DND-41 (cell line): ENCODE measurements at regions not wholly inside any gene's neighbourhood (a gene's known extent, or its start where the extent isn't known, plus 50 kb on each side); places are given as distances from the start of the nearest gene placed in this dataset.

ENCODE experiments used
- ATAC-seq: fragments of 200-7000 bp; cut with Tn5 transposase; 3 replicates; pipeline ENCODE4 v1.9.1; 2021; ENCODE audit warnings: low read depth; ENCODE audit not compliant: insufficient read depth
- DNase-seq: peaks from one replicate; pipeline ENCODE4 v3.0.0-alpha.2; 2020
- H2AFZ ChIP-seq: 2 replicates; pipeline ENCODE4 v1.6.0; 2012; ENCODE audit warnings: low read depth, low read length
- H3K27ac ChIP-seq: 2 replicates; pipeline ENCODE4 v1.5.1; 2012; ENCODE audit warnings: low read length, inconsistent platforms
- H3K27me3 ChIP-seq: fragments of 200-600 bp; sonication (generic); 2 replicates; pipeline ENCODE4 v1.6.0; 2012; ENCODE audit warnings: low read length, mild to moderate bottlenecking, inconsistent platforms; ENCODE audit not compliant: insufficient read depth, poor library complexity
- H3K36me3 ChIP-seq: 2 replicates; pipeline ENCODE4 v1.5.1; 2012; ENCODE audit warnings: low read length, inconsistent platforms; ENCODE audit not compliant: insufficient read depth
- H3K4me1 ChIP-seq: 2 replicates; pipeline ENCODE4 v1.5.1; 2012; ENCODE audit warnings: mild to moderate bottlenecking, low read length; ENCODE audit not compliant: insufficient read depth
- H3K4me2 ChIP-seq: 2 replicates; pipeline ENCODE4 v1.6.0; 2012; ENCODE audit warnings: mild to moderate bottlenecking, moderate library complexity, low read length, inconsistent platforms; ENCODE audit not compliant: insufficient read depth
- H3K4me3 ChIP-seq, 2 experiments: fragments of 200-600 bp in 1 of 2; shearing (Covaris generic) in 1 of 2; 2 replicates each; pipeline ENCODE4 v1.5.1; 2012 to 2016; ENCODE audit warnings: inconsistent platforms in 2 of 2, low read length in 2 of 2, mild to moderate bottlenecking in 2 of 2, low read depth in 1 of 2, moderate library complexity in 1 of 2
- H3K79me2 ChIP-seq: 2 replicates; pipeline ENCODE4 v1.6.0; 2012; ENCODE audit warnings: low read length, inconsistent platforms; ENCODE audit not compliant: insufficient read depth
- H3K9ac ChIP-seq: 2 replicates; pipeline ENCODE4 v1.6.0; 2012; ENCODE audit warnings: low read depth, mild to moderate bottlenecking, inconsistent platforms, low read length, moderate library complexity
- H3K9me3 ChIP-seq: 2 replicates; pipeline ENCODE4 v1.5.1; 2012; ENCODE audit warnings: low read length, moderate library complexity, mild to moderate bottlenecking, inconsistent platforms; ENCODE audit not compliant: insufficient read depth, severe bottlenecking
- H4K20me1 ChIP-seq: 2 replicates; pipeline ENCODE4 v1.6.0; 2012; ENCODE audit warnings: low read length; ENCODE audit not compliant: insufficient read depth
- EZH2 ChIP-seq: IDR thresholded peaks from 3 replicates; pipeline ENCODE4 v1.6.1; 2012; ENCODE audit warnings: borderline replicate concordance, low read depth, mild to moderate bottlenecking, moderate library complexity, low read length, inconsistent platforms; ENCODE audit not compliant: severe bottlenecking
- TF ChIP-seq, protein P1 (sequence below): IDR thresholded peaks from 2 replicates; pipeline ENCODE4 v1.5.1; 2012; ENCODE audit warnings: borderline replicate concordance, low read length, moderate library complexity, mild to moderate bottlenecking; ENCODE audit not compliant: poor library complexity, severe bottlenecking; ENCODE audit errors: extremely low read depth

DNA sequence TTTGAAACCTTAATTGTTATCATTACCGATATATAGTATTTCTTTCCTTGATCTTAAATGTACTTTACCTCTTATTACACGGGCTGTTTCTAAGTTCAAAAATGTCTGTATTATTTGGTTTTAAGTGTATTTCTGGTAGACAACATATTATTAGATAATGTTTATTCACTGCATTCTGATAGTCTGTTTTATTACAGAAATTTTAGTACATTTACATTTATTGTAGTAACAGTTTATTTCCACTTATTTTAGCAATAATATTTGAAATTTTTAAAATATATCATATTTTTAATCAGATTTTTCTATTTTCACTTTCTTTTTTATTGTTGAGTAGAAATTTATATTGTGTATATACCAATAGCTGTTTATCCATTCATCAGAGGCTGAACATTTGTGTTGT, 1195.2 kb downstream of the TBC1D22A start:
- Histone ChIP-seq H3K9me3 (peaks cover 18% of the 10 kb centered on the region), H4K20me1 (no peaks in the 10 kb centered on the region), H3K27me3 (no peaks in the 10 kb centered on the region), H2AFZ (no peak overlapping the region), H3K36me3 (no peaks in the 10 kb centered on the region), H3K4me2 (no peak overlapping the region), H3K79me2 (no peaks in the 10 kb centered on the region), H3K4me3 (no peak overlapping the region), H3K4me1 (peaks cover 3% of the 10 kb centered on the region; the same call in 1 of the 2 replicates), H3K9ac (no peak overlapping the region), H3K27ac (no peak overlapping the region)
- DNase-seq (no peak), ATAC-seq (no peak)
- TF ChIP-seq, protein P1, sequence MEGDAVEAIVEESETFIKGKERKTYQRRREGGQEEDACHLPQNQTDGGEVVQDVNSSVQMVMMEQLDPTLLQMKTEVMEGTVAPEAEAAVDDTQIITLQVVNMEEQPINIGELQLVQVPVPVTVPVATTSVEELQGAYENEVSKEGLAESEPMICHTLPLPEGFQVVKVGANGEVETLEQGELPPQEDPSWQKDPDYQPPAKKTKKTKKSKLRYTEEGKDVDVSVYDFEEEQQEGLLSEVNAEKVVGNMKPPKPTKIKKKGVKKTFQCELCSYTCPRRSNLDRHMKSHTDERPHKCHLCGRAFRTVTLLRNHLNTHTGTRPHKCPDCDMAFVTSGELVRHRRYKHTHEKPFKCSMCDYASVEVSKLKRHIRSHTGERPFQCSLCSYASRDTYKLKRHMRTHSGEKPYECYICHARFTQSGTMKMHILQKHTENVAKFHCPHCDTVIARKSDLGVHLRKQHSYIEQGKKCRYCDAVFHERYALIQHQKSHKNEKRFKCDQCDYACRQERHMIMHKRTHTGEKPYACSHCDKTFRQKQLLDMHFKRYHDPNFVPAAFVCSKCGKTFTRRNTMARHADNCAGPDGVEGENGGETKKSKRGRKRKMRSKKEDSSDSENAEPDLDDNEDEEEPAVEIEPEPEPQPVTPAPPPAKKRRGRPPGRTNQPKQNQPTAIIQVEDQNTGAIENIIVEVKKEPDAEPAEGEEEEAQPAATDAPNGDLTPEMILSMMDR: no peak
- no peak for TF ChIP-seq EZH2

DNA sequence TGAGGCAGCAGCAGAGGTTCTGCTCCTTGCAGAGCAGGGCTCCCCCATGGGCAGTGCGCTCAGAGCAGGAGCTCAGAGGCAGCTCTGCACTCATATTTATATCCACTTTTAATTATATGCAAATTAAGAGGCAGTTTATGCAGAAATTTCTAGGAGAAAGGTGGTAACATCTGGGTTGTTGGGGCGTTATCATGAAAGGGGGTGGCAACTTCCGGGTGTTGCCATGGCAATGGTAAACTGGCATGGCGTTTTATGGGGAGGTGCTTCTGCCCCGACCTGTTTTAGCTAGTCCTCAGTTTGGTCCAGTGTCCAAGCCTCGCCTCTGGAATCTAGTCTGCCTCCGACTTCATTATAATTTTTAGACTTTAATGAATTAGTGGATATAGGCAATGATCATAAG, 1191.7 kb downstream of the TBC1D22A start:
- Histone ChIP-seq H2AFZ (no peak overlapping the region), H3K27me3 (no peaks in the 10 kb centered on the region), H3K9me3 (peaks cover 18% of the 10 kb centered on the region), H3K4me2 (no peak overlapping the region), H3K36me3 (no peaks in the 10 kb centered on the region), H3K4me3 (no peak overlapping the region), H4K20me1 (no peaks in the 10 kb centered on the region), H3K9ac (no peak overlapping the region), H3K79me2 (no peaks in the 10 kb centered on the region), H3K27ac (no peak overlapping the region), H3K4me1 (peaks cover 3% of the 10 kb centered on the region; the same call in 1 of the 2 replicates)
- TF ChIP-seq EZH2: no peak
- TF ChIP-seq, protein P1: no peak
- DNase-seq (no peak), ATAC-seq (no peak)

DNA sequence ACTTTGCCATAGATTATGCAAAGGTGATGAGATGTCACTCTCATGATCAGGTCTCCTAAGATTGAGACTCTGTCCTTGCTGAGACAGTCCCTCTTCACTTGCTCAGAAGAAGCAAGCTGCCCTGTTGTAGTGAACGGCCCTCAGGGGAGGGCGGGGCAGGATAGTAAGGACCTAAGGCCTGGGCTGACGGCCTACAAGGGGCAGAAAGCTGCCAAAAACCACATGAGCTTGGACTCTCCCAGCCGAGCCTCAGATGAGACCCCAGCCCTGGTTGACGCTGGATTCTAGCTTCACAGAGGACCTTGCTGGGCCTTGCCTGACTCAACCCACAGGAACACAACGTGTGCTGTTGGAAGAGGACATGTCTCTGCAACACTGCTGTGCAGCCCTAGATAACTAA, 1182.5 kb downstream of the TBC1D22A start:
- Histone ChIP-seq H3K4me1 (peaks cover 28% of the 10 kb centered on the region), H3K36me3 (no peaks in the 10 kb centered on the region), H3K27ac (peak overlapping the region; percentile 13), H3K79me2 (no peaks in the 10 kb centered on the region), H3K9ac (no peak overlapping the region), H4K20me1 (no peaks in the 10 kb centered on the region), H2AFZ (no peak overlapping the region), H3K27me3 (no peaks in the 10 kb centered on the region), H3K9me3 (no peaks in the 10 kb centered on the region), H3K4me2 (no peak overlapping the region), H3K4me3 (no peak overlapping the region)
- TF ChIP-seq, protein P1: no peak
- no peak for TF ChIP-seq EZH2
- no peak for DNase-seq
- no peak for ATAC-seq
